ENCODE measurements at regions not wholly inside any gene's neighbourhood (a gene's known extent, or its start where the extent isn't known, plus 50 kb on each side); places are given as distances from the start of the nearest gene placed in this dataset.

- no peak for DNase-seq (ENCODE audit: low read depth)
Measured at GRCh38 chr20:24334830-24335229, 134.6 kb upstream of the SYNDIG1 start.

GRCh38 chr20:24332956-24333355 is 136.5 kb upstream of the SYNDIG1 start:
- DNase-seq (ENCODE audit: low read depth): no peak

GRCh38 chr20:24331939-24332338 is 137.5 kb upstream of the SYNDIG1 start:
- DNase-seq (ENCODE audit: low read depth): no peak

- no peak for DNase-seq (ENCODE audit: low read depth)
Measured at GRCh38 chr20:24328901-24329300, 140.5 kb upstream of the SYNDIG1 start.

GRCh38 chr20:24321973-24322372 is 147.5 kb upstream of the SYNDIG1 start:
- no peak for DNase-seq (ENCODE audit: low read depth)

GRCh38 chr20:24318569-24319352 is 150.7 kb upstream of the SYNDIG1 start:
- DNase-seq (ENCODE audit: low read depth): no peak

GRCh38 chr20:24317224-24317623 is 152.2 kb upstream of the SYNDIG1 start:
- DNase-seq (ENCODE audit: low read depth): no peak

GRCh38 chr20:24316731-24317130 is 152.7 kb upstream of the SYNDIG1 start:
- no peak for DNase-seq (ENCODE audit: low read depth)

- DNase-seq (ENCODE audit: low read depth): no peak
Measured at GRCh38 chr20:24314053-24314452, 155.4 kb upstream of the SYNDIG1 start.

GRCh38 chr20:24309596-24309995 is 159.8 kb upstream of the SYNDIG1 start:
- DNase-seq (ENCODE audit: low read depth): peak; percentile 3

GRCh38 chr20:24305371-24305770 is 164.1 kb upstream of the SYNDIG1 start:
- DNase-seq (ENCODE audit: low read depth): no peak

- no peak for DNase-seq (ENCODE audit: low read depth)
Measured at GRCh38 chr20:24304291-24304690, 165.1 kb upstream of the SYNDIG1 start.

GRCh38 chr20:24303393-24304170 is 165.8 kb upstream of the SYNDIG1 start:
- DNase-seq (ENCODE audit: low read depth): peak; percentile 14

GRCh38 chr20:24297993-24298392 is 171.4 kb upstream of the SYNDIG1 start:
- no peak for DNase-seq (ENCODE audit: low read depth)

- DNase-seq (ENCODE audit: low read depth): no peak
Measured at GRCh38 chr20:24296477-24297261, 172.8 kb upstream of the SYNDIG1 start.

- DNase-seq (ENCODE audit: low read depth): no peak
Measured at GRCh38 chr20:24291014-24291413, 178.4 kb upstream of the SYNDIG1 start.

- DNase-seq (ENCODE audit: low read depth): no peak
Measured at GRCh38 chr20:24289737-24290481, 179.5 kb upstream of the SYNDIG1 start.

GRCh38 chr20:24283186-24283585 is 186.2 kb upstream of the SYNDIG1 start:
- DNase-seq (ENCODE audit: low read depth): no peak

GRCh38 chr20:24277196-24277595 is 192.2 kb upstream of the SYNDIG1 start:
- DNase-seq (ENCODE audit: low read depth): no peak

- no peak for DNase-seq (ENCODE audit: low read depth)
Measured at GRCh38 chr20:24275946-24276705, 193.3 kb upstream of the SYNDIG1 start.

- DNase-seq (ENCODE audit: low read depth): no peak
Measured at GRCh38 chr20:24273251-24273650, 196.2 kb upstream of the SYNDIG1 start.

Measured in EH (cell line).